Smooth muscle cell (in vitro differentiated cells): ENCODE measurements at regions not wholly inside any gene's neighbourhood (a gene's known extent, or its start where the extent isn't known, plus 50 kb on each side); places are given as distances from the start of the nearest gene placed in this dataset.

Experiments used
- DNase-seq: peaks from one replicate; lab custom pipeline; 2025; ENCODE audit not compliant: unreplicated experiment; lab: John Stamatoyannopoulos, UW
- H2AFZ ChIP-seq: fragments of 200-600 bp; sonication (generic); 2 replicates; pipeline ENCODE4 v1.6.0; 2016; ENCODE audit warnings: antibody characterized with exemption, low read depth, mild to moderate bottlenecking
- H3F3A ChIP-seq: fragments of 200-600 bp; sonication (generic); 2 replicates; pipeline ENCODE4 v1.6.0; 2017; ENCODE audit warnings: antibody characterized with exemption, low read depth
- H3K27ac ChIP-seq: fragments of 200-600 bp; sonication (generic); 2 replicates; pipeline ENCODE4 v1.5.1; 2016; ENCODE audit warnings: low read depth, mild to moderate bottlenecking
- H3K27me3 ChIP-seq: fragments of 200-600 bp; sonication (generic); 2 replicates; pipeline ENCODE4 v1.6.1; 2016; ENCODE audit warnings: low read depth, mild to moderate bottlenecking
- H3K36me3 ChIP-seq: fragments of 200-600 bp; sonication (generic); 2 replicates; pipeline ENCODE4 v1.5.1; 2016; ENCODE audit warnings: low read depth
- H3K4me1 ChIP-seq: fragments of 200-600 bp; sonication (generic); 2 replicates; pipeline ENCODE4 v1.5.1; 2016; ENCODE audit warnings: low read depth
- H3K4me2 ChIP-seq: fragments of 200-600 bp; sonication (generic); 2 replicates; pipeline ENCODE4 v1.6.0; 2016; ENCODE audit warnings: mild to moderate bottlenecking
- H3K4me3 ChIP-seq: fragments of 200-600 bp; sonication (generic); 2 replicates; pipeline ENCODE4 v1.5.1; 2016; ENCODE audit warnings: mild to moderate bottlenecking
- H3K79me2 ChIP-seq: fragments of 200-600 bp; sonication (generic); 2 replicates; pipeline ENCODE4 v1.6.0; 2016; ENCODE audit warnings: low read depth, mild to moderate bottlenecking
- H3K9ac ChIP-seq: fragments of 200-600 bp; sonication (generic); 2 replicates; pipeline ENCODE4 v1.6.0; 2016; ENCODE audit warnings: low read depth
- H3K9me3 ChIP-seq: fragments of 200-600 bp; sonication (generic); replicated peaks from 2 replicates; pipeline ENCODE4 v1.5.1; 2016; ENCODE audit warnings: low read depth
- H4K20me1 ChIP-seq: fragments of 200-600 bp; sonication (generic); 2 replicates; pipeline ENCODE4 v1.6.0; 2016; ENCODE audit warnings: low read depth
- WGBS: methylation state at CpG from one replicate; pipeline ENCODE4 v1.1.7; 2016; ENCODE audit warnings: low lambda C conversion rate; 5-methylcytosine and 5-hydroxymethylcytosine counted together
- TF ChIP-seq, protein P1 (sequence below): fragments of 200-600 bp; sonication (generic); IDR thresholded peaks from 2 replicates; pipeline ENCODE4 v1.5.1; 2017; ENCODE audit warnings: borderline replicate concordance, mild to moderate bottlenecking, antibody characterized with exemption; ENCODE audit not compliant: insufficient read depth, poor library complexity, severe bottlenecking

DNA sequence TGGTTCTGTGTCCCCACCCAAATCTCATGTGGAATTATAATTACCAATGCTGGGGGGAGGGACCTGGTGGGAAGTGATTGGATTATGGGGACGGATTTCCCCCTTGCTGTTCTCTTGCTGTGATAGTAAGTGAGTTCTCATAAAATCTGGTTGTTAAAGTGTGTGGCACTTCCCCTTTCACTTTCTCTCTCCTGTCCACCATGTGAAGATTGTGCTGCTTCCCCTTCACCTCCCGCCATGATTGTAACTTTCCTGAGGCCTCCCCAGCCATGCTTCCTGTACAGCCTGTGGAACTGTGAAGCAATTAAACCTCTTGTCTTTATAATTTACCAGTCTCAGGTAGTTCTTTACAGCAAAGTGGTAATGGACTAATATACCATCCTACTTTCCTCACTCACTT, 289.6 kb downstream of the EFHB start:
- Histone ChIP-seq H4K20me1 (no peaks in the 10 kb centered on the region), H3K9ac (no peak overlapping the region), H3K27ac (no peak overlapping the region), H3K27me3 (no peaks in the 10 kb centered on the region), H3F3A (no peaks in the 10 kb centered on the region), H2AFZ (no peak overlapping the region), H3K79me2 (no peaks in the 10 kb centered on the region), H3K4me1 (no peaks in the 10 kb centered on the region), H3K9me3 (no peaks in the 10 kb centered on the region), H3K4me2 (no peak overlapping the region), H3K4me3 (no peak overlapping the region), H3K36me3 (no peaks in the 10 kb centered on the region)
- TF ChIP-seq, protein P1, sequence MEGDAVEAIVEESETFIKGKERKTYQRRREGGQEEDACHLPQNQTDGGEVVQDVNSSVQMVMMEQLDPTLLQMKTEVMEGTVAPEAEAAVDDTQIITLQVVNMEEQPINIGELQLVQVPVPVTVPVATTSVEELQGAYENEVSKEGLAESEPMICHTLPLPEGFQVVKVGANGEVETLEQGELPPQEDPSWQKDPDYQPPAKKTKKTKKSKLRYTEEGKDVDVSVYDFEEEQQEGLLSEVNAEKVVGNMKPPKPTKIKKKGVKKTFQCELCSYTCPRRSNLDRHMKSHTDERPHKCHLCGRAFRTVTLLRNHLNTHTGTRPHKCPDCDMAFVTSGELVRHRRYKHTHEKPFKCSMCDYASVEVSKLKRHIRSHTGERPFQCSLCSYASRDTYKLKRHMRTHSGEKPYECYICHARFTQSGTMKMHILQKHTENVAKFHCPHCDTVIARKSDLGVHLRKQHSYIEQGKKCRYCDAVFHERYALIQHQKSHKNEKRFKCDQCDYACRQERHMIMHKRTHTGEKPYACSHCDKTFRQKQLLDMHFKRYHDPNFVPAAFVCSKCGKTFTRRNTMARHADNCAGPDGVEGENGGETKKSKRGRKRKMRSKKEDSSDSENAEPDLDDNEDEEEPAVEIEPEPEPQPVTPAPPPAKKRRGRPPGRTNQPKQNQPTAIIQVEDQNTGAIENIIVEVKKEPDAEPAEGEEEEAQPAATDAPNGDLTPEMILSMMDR: no peak
- no peak for DNase-seq
- WGBS: 92% methylated on average over 2 of the region's 2 CpGs

DNA sequence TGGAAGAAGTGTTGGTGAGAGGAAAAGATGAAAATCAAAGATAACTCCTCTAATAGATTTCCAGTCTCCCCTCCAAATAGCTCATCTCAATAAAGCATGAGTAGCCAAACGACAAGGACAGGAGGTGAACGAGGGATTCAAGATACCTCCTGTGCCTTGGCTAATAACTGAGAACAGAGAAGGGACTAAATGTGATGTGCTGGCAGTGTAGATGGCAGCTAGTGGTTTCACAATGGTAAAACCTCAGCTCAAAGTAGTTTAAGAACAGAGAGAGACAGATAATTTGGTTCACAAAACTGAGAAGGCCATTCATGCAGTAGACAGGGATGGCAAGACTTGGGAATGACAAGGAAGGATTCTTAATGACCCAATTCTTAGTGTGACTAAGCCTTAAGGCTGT, 292.6 kb downstream of the EFHB start:
- H3K36me3 ChIP-seq: no peaks in the 10 kb centered on the region
- H2AFZ ChIP-seq: no peak overlapping the region
- H3K27me3 ChIP-seq: no peaks in the 10 kb centered on the region
- no peak overlapping the region for H3K27ac ChIP-seq
- DNase-seq: no peak
- TF ChIP-seq, protein P1: no peak
- H3K4me3 ChIP-seq: no peak overlapping the region
- no peak overlapping the region for H3K4me2 ChIP-seq
- H3K4me1 ChIP-seq: no peaks in the 10 kb centered on the region
- no peak overlapping the region for H3K9ac ChIP-seq
- H3F3A ChIP-seq: no peaks in the 10 kb centered on the region
- H3K79me2 ChIP-seq: no peaks in the 10 kb centered on the region
- no peaks in the 10 kb centered on the region for H3K9me3 ChIP-seq
- H4K20me1 ChIP-seq: no peaks in the 10 kb centered on the region
- WGBS: 83% methylated on average over 2 of the region's 2 CpGs

DNA sequence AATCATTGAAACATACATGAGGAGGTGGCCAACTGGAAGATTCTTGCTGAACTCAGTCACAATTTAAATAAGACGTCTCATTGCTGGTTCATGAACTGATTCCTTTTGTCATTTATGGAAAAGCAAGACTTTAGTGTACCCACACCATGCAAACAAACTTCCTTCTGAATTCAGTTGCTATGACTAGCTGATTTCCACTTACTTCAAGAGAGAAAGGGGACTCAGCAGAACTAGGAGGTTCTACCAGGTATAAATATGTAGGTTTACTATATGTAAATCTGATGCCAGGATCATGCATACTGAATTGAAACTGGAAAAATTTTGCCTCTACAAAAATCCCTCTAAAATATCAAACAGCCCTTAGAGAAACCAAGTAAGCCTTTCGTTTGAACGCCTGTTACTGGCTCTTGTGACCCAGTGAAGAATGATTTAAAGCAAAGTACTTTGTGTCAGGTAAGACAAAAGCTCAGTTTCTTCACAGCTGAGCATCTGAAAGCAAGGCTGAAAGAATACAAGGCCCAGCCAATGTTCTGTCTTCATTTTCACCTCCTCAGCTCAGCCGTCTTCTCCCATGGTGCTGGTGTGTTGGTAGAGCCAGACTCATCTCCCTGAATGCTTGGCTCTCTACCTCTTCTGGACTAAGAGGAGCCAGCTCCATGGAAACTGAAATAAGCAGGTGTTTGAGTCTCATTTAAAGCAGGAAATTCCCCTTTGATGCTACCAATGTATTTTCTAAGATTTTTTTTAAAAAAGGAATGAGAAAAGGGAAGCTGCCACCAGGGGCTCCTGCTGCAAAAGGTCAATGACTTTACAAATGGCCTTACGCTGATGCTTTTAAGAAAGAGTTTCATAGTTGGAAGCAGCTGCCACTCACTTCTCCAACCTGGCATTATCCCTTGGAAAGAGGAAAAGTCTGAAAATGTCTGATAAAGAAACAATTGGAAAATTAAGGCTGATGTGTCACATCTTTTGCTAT, 301.6 kb downstream of the EFHB start:
- no peak overlapping the region for H3K9ac ChIP-seq
- no peak overlapping the region for H3K4me3 ChIP-seq
- no peaks in the 10 kb centered on the region for H3K36me3 ChIP-seq
- TF ChIP-seq, protein P1: no peak
- no peaks in the 10 kb centered on the region for H3K27me3 ChIP-seq
- H3K4me1 ChIP-seq: peaks cover 8% of the 10 kb centered on the region
- no peak overlapping the region for H3K27ac ChIP-seq
- WGBS: 89% methylated on average over 5 of the region's 5 CpGs
- no peak overlapping the region for H3K4me2 ChIP-seq
- no peaks in the 10 kb centered on the region for H3K79me2 ChIP-seq
- H3F3A ChIP-seq: no peaks in the 10 kb centered on the region
- no peaks in the 10 kb centered on the region for H4K20me1 ChIP-seq
- no peaks in the 10 kb centered on the region for H3K9me3 ChIP-seq
- no peak overlapping the region for H2AFZ ChIP-seq
- DNase-seq: no peak
